ENCODE measurements at regions not wholly inside any gene's neighbourhood (a gene's known extent, or its start where the extent isn't known, plus 50 kb on each side); places are given as distances from the start of the nearest gene placed in this dataset.

DNA sequence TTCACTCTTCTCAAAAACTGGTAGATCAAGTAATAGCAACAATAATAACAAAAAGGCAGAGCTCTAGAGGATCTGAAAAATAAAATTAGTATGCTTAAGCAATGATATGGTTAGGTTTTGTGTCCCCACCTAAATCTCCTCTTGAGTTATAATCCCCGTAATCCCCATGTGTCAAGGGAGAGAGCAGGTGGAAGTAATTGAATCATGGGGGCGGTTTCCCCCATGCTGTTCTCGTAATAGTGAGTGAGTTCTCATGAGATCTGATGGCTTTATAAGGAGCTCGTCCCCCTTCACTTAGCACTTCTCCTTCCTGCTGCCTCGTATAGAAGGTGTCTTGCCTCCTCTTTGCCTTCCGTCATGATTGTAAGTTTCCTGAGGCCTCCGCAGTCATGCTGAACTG is 60.2 kb upstream of the ABHD2 start:
- no TSS peak for BruUV-seq (replicated peaks)
- WGBS (ENCODE audit: insufficient coverage, low coverage, missing lambda C conversion rate) = 37% methylated on average over 7 of the region's 7 CpGs
- in situ Hi-C loops (cut with MboI) = no loop called here

More for the DNA sequence above, 60.2 kb upstream of the ABHD2 start:
- Histone ChIP-seq H3K4me2 (ENCODE audit: insufficient read depth, low read length) (no peak overlapping the region), H3K9me3 (replicated peaks; ENCODE audit: control insufficient read depth, insufficient read depth, low read depth, low read length) (peaks cover 4% of the 10 kb centered on the region; the same call in 1 of the 2 replicates), H2AFZ (ENCODE audit: low read depth, low read length) (peak overlapping the region; percentile 21; the same call in 1 of the 2 replicates), H4K20me1 (replicated peaks; ENCODE audit: control insufficient read depth, insufficient read depth, low read length) (no peaks in the 10 kb centered on the region), H3K27me3 (ENCODE audit: control insufficient read depth in 2 of 2, insufficient read depth in 2 of 2, low read length in 2 of 2) (no peaks in the 10 kb centered on the region), H3K27ac (ENCODE audit: extremely low read depth, low read depth, low read length) (no peak overlapping the region), H3K9ac (ENCODE audit: insufficient read depth in 1 of 2, low read depth in 2 of 2, low read length in 2 of 2) (no peak overlapping the region), H3K9me1 (ENCODE audit: control insufficient read depth, insufficient read depth, low read length) (no peaks in the 10 kb centered on the region), H3K36me3 (ENCODE audit: control insufficient read depth, insufficient read depth, low read length) (no peaks in the 10 kb centered on the region), H3K79me2 (ENCODE audit: control insufficient read depth, insufficient read depth, low read length) (no peaks in the 10 kb centered on the region), H3K4me3 (no peak overlapping the region), H3K4me1 (replicated peaks in 1 of 2; ENCODE audit: control insufficient read depth in 2 of 2, insufficient read depth in 2 of 2, low read length in 2 of 2) (peaks cover 0 to 4% of the 10 kb centered on the region in 2 experiments; a peak in 1 of 5 replicates)
- TF ChIP-seq, protein P1, sequence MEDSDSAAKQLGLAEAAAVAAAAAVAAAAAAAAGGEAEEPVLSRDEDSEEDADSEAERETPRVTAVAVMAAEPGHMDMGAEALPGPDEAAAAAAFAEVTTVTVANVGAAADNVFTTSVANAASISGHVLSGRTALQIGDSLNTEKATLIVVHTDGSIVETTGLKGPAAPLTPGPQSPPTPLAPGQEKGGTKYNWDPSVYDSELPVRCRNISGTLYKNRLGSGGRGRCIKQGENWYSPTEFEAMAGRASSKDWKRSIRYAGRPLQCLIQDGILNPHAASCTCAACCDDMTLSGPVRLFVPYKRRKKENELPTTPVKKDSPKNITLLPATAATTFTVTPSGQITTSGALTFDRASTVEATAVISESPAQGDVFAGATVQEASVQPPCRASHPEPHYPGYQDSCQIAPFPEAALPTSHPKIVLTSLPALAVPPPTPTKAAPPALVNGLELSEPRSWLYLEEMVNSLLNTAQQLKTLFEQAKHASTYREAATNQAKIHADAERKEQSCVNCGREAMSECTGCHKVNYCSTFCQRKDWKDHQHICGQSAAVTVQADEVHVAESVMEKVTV (CRISPR knock-in tag; IDR thresholded peaks at IDR 0.05) = no peak
- TF ChIP-seq TAF1 (IDR thresholded peaks at IDR 0.05; ENCODE audit: control insufficient read depth, extremely low read depth, insufficient read depth, low read length, severe bottlenecking) (no peak), BACH1 (tag; IDR thresholded peaks at IDR 0.05) (no peak), ZNF274 (IDR thresholded peaks at IDR 0.05; ENCODE audit: borderline replicate concordance, low read depth, low read length) (no peak), ZNF165 (CRISPR knock-in tag; IDR thresholded peaks at IDR 0.05; ENCODE audit: borderline replicate concordance) (no peak), BDP1 (IDR thresholded peaks at IDR 0.05; ENCODE audit: insufficient read depth, insufficient read length) (no peak), CXXC5 (CRISPR knock-in tag; IDR thresholded peaks at IDR 0.05) (no peak), CCAR2 (IDR thresholded peaks at IDR 0.05; ENCODE audit: low read depth, low read length) (no peak), ZSCAN32 (CRISPR knock-in tag; IDR thresholded peaks at IDR 0.05) (no peak), SAFB (IDR thresholded peaks at IDR 0.05; ENCODE audit: borderline replicate concordance, low read depth, low read length) (no peak)
- TF ChIP-seq, protein P2, sequence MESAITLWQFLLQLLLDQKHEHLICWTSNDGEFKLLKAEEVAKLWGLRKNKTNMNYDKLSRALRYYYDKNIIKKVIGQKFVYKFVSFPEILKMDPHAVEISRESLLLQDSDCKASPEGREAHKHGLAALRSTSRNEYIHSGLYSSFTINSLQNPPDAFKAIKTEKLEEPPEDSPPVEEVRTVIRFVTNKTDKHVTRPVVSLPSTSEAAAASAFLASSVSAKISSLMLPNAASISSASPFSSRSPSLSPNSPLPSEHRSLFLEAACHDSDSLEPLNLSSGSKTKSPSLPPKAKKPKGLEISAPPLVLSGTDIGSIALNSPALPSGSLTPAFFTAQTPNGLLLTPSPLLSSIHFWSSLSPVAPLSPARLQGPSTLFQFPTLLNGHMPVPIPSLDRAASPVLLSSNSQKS (CRISPR knock-in tag; IDR thresholded peaks at IDR 0.05) = no peak
- TF ChIP-seq, protein P3, sequence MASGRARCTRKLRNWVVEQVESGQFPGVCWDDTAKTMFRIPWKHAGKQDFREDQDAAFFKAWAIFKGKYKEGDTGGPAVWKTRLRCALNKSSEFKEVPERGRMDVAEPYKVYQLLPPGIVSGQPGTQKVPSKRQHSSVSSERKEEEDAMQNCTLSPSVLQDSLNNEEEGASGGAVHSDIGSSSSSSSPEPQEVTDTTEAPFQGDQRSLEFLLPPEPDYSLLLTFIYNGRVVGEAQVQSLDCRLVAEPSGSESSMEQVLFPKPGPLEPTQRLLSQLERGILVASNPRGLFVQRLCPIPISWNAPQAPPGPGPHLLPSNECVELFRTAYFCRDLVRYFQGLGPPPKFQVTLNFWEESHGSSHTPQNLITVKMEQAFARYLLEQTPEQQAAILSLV (tag; IDR thresholded peaks at IDR 0.05) = no peak
- TF ChIP-seq, protein P4, sequence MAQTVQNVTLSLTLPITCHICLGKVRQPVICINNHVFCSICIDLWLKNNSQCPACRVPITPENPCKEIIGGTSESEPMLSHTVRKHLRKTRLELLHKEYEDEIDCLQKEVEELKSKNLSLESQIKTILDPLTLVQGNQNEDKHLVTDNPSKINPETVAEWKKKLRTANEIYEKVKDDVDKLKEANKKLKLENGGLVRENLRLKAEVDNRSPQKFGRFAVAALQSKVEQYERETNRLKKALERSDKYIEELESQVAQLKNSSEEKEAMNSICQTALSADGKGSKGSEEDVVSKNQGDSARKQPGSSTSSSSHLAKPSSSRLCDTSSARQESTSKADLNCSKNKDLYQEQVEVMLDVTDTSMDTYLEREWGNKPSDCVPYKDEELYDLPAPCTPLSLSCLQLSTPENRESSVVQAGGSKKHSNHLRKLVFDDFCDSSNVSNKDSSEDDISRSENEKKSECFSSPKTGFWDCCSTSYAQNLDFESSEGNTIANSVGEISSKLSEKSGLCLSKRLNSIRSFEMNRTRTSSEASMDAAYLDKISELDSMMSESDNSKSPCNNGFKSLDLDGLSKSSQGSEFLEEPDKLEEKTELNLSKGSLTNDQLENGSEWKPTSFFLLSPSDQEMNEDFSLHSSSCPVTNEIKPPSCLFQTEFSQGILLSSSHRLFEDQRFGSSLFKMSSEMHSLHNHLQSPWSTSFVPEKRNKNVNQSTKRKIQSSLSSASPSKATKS (CRISPR knock-in tag; IDR thresholded peaks at IDR 0.05) = no peak
- TF ChIP-seq, protein P5, sequence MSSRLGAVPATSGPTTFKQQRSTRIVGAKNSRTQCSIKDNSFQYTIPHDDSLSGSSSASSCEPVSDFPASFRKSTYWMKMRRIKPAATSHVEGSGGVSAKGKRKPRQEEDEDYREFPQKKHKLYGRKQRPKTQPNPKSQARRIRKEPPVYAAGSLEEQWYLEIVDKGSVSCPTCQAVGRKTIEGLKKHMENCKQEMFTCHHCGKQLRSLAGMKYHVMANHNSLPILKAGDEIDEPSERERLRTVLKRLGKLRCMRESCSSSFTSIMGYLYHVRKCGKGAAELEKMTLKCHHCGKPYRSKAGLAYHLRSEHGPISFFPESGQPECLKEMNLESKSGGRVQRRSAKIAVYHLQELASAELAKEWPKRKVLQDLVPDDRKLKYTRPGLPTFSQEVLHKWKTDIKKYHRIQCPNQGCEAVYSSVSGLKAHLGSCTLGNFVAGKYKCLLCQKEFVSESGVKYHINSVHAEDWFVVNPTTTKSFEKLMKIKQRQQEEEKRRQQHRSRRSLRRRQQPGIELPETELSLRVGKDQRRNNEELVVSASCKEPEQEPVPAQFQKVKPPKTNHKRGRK (tag; IDR thresholded peaks at IDR 0.05) = no peak
- TF ChIP-seq, protein P6, sequence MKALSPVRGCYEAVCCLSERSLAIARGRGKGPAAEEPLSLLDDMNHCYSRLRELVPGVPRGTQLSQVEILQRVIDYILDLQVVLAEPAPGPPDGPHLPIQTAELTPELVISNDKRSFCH (CRISPR knock-in tag; IDR thresholded peaks at IDR 0.05) = no peak
- TF ChIP-seq, protein P6 (tag; IDR thresholded peaks at IDR 0.05) = no peak
- no peak for ATAC-seq
- FAIRE-seq = no peak
- intact Hi-C loops (cut with micrococcal nuclease) = no loop called here
- no peak for DNase-seq (ENCODE audit: extremely low read depth in 1 of 4, low spot score in 3 of 4)
- POLR2A ChIA-PET = no interaction called here
- CTCF ChIA-PET (ENCODE audit: low intra/inter-chr PET ratio) = no interaction called here

Data from K562 (cell line).